HepG2 (cell line): ENCODE measurements at regions not wholly inside any gene's neighbourhood (a gene's known extent, or its start where the extent isn't known, plus 50 kb on each side); places are given as distances from the start of the nearest gene placed in this dataset.

ENCODE experiments used
- ETV5 ChIP-seq: IDR thresholded peaks from 2 replicates; pipeline ENCODE4 v1.6.1; 2018; ENCODE audit warnings: missing biosample characterization, missing genetic modification reagents, inconsistent platforms, borderline replicate concordance
- ISL2 ChIP-seq: sonication (generic); formaldehyde crosslinking; IDR thresholded peaks from 2 replicates; pipeline ENCODE4 v1.5.0; 2020; ENCODE audit warnings: missing genetic modification reagents
- MAFG ChIP-seq: sonication (generic); formaldehyde crosslinking; IDR thresholded peaks from 2 replicates; pipeline ENCODE4 v1.5.1; 2020; ENCODE audit warnings: mild to moderate bottlenecking, missing genetic modification reagents
- MIER3 ChIP-seq: IDR thresholded peaks from 2 replicates; pipeline ENCODE4 v1.6.1; 2016; ENCODE audit warnings: missing compliant biosample characterization, borderline replicate concordance
- NR2C2 ChIP-seq: sonication (generic); formaldehyde crosslinking; IDR thresholded peaks from 2 replicates; pipeline ENCODE4 v1.4.0; 2020; ENCODE audit warnings: missing genetic modification reagents, mild to moderate bottlenecking, moderate library complexity, borderline replicate concordance
- PHF8 ChIP-seq: sonication (generic); formaldehyde crosslinking; IDR thresholded peaks from 2 replicates; pipeline ENCODE4 v1.5.0; 2020; ENCODE audit warnings: missing genetic modification reagents
- USF2 ChIP-seq, 2 experiments: sonication (generic) in 1 of 2; formaldehyde crosslinking in 1 of 2; IDR thresholded peaks; 2 replicates each; pipeline versions ENCODE4 v1.5.1 to v1.6.1; 2011 to 2020; ENCODE audit warnings: borderline replicate concordance in 1 of 2, low read depth in 1 of 2, low read length in 1 of 2, mild to moderate bottlenecking in 1 of 2, missing genetic modification reagents in 1 of 2, moderate library complexity in 1 of 2
- ZMAT3 ChIP-seq: sonication (generic); formaldehyde crosslinking; conservative IDR thresholded peaks from 2 replicates; pipeline ENCODE4 v1.7.0; 2021; ENCODE audit warnings: missing genetic modification reagents
- ZNF160 ChIP-seq: sonication (generic); formaldehyde crosslinking; IDR thresholded peaks from 2 replicates; pipeline ENCODE4 v1.8.0; 2022; ENCODE audit warnings: mild to moderate bottlenecking, inconsistent platforms, missing genetic modification reagents
- ZNF414 ChIP-seq: sonication (generic); formaldehyde crosslinking; IDR thresholded peaks from 2 replicates; pipeline ENCODE4 v1.5.0; 2020; ENCODE audit warnings: missing genetic modification reagents
- ZNF749 ChIP-seq: sonication (generic); formaldehyde crosslinking; IDR thresholded peaks from 2 replicates; pipeline ENCODE4 v1.8.0; 2022; ENCODE audit warnings: mild to moderate bottlenecking, missing genetic modification reagents, moderate library complexity, borderline replicate concordance
- TF ChIP-seq, protein P1 (sequence below): sonication (generic); formaldehyde crosslinking; IDR thresholded peaks from 2 replicates; pipeline ENCODE4 v1.5.1; 2020; ENCODE audit warnings: missing genetic modification reagents, mild to moderate bottlenecking, borderline replicate concordance
- TF ChIP-seq, protein P2 (sequence below), 2 experiments: fragments of 450-650 bp in 1 of 2; sonication (generic) in 1 of 2; formaldehyde crosslinking; IDR thresholded peaks; 2 replicates each; pipeline versions ENCODE4 v1.5.0 to v1.8.0; 2020 to 2022; ENCODE audit warnings: mild to moderate bottlenecking in 1 of 2, missing genetic modification reagents in 1 of 2
- TF ChIP-seq, protein P3 (sequence below): sonication (generic); formaldehyde crosslinking; IDR thresholded peaks from 2 replicates; pipeline ENCODE4 v1.8.1; 2023; ENCODE audit warnings: mild to moderate bottlenecking, moderate library complexity, missing genetic modification reagents
- TF ChIP-seq, protein P4 (sequence below): sonication (generic); formaldehyde crosslinking; IDR thresholded peaks from 2 replicates; pipeline ENCODE4 v1.4.0; 2020; ENCODE audit warnings: missing genetic modification reagents, borderline replicate concordance

DNA sequence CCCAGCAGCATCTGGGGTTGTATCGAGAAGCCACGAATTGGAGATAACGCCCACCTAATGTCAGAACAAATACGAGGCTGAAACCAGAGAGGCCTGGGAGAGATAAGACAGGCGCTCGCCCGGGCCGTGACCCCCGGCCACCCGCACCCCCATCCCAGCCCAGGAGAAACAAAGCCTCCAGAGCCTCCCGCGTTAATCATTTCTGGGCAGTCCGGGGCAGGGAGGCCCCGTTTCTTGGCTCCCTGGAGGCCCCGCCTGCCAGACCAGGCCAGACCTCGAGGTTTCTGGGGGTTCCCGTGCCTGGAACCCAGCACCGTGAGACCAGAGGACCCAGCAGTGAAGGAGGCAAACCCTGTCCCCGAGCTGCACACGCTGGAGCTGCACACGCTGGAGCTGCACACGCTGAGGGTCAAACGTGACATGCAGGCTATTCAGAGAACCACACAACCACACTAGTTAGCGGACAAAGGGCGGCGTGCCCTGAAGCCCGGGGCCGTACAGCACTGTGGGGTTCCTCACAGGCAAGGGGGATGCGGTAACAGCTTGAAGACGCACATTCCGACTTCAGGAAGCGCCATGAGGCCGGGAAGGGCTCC, 53.4 kb downstream of the FOXL3 start (continued):
- TF ChIP-seq, protein P1, sequence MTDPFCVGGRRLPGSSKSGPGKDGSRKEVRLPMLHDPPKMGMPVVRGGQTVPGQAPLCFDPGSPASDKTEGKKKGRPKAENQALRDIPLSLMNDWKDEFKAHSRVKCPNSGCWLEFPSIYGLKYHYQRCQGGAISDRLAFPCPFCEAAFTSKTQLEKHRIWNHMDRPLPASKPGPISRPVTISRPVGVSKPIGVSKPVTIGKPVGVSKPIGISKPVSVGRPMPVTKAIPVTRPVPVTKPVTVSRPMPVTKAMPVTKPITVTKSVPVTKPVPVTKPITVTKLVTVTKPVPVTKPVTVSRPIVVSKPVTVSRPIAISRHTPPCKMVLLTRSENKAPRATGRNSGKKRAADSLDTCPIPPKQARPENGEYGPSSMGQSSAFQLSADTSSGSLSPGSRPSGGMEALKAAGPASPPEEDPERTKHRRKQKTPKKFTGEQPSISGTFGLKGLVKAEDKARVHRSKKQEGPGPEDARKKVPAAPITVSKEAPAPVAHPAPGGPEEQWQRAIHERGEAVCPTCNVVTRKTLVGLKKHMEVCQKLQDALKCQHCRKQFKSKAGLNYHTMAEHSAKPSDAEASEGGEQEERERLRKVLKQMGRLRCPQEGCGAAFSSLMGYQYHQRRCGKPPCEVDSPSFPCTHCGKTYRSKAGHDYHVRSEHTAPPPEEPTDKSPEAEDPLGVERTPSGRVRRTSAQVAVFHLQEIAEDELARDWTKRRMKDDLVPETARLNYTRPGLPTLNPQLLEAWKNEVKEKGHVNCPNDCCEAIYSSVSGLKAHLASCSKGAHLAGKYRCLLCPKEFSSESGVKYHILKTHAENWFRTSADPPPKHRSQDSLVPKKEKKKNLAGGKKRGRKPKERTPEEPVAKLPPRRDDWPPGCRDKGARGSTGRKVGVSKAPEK (CRISPR knock-in tag) = no peak
- TF ChIP-seq ZNF749 = 0 out of 2 replicates have a peak, but pooled peaks have one; percentile 29
- no peak for TF ChIP-seq ETV5 (CRISPR knock-in tag)
- peak; percentile 26; the same call in 1 of the 2 replicates for TF ChIP-seq PHF8 (CRISPR knock-in tag)
- no peak for TF ChIP-seq MAFG (CRISPR knock-in tag)
- TF ChIP-seq, protein P2, sequence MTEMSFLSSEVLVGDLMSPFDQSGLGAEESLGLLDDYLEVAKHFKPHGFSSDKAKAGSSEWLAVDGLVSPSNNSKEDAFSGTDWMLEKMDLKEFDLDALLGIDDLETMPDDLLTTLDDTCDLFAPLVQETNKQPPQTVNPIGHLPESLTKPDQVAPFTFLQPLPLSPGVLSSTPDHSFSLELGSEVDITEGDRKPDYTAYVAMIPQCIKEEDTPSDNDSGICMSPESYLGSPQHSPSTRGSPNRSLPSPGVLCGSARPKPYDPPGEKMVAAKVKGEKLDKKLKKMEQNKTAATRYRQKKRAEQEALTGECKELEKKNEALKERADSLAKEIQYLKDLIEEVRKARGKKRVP (CRISPR knock-in tag; IDR thresholded peaks at IDR 0.05) = no peak
- no peak for TF ChIP-seq USF2 (IDR thresholded peaks at IDR 0.05; ENCODE audit: low read depth, low read length)
- no peak for TF ChIP-seq USF2 (CRISPR knock-in tag; IDR thresholded peaks at IDR 0.05; ENCODE audit: borderline replicate concordance)
- TF ChIP-seq, protein P3, sequence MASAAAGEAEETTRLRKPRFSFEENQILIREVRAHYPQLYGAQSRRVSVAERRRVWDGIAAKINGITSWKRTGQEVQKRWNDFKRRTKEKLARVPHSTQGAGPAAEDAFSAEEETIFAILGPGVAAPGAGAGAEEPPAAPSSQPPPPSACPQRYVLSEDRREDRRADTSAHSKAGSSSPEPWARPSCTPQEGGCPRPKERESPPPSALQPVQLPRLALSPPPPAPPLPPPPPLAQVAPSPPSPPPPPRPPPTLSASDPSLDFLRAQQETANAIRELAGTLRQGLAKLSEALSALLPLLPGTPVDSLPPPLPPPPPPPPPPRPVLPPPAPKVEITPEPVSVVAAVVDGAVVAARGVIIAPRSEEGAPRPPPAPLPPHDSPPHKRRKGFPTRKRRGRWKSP (CRISPR knock-in tag) = 0 out of 2 replicates have a peak, but pooled peaks have one; percentile 14
- no peak for TF ChIP-seq MIER3 (CRISPR knock-in tag)
- no peak for TF ChIP-seq ZNF414 (CRISPR knock-in tag)
- no peak for TF ChIP-seq ZMAT3 (CRISPR knock-in tag)
- TF ChIP-seq ZNF160 (CRISPR knock-in tag) = no peak
- no peak for TF ChIP-seq ISL2
- TF ChIP-seq, protein P4, sequence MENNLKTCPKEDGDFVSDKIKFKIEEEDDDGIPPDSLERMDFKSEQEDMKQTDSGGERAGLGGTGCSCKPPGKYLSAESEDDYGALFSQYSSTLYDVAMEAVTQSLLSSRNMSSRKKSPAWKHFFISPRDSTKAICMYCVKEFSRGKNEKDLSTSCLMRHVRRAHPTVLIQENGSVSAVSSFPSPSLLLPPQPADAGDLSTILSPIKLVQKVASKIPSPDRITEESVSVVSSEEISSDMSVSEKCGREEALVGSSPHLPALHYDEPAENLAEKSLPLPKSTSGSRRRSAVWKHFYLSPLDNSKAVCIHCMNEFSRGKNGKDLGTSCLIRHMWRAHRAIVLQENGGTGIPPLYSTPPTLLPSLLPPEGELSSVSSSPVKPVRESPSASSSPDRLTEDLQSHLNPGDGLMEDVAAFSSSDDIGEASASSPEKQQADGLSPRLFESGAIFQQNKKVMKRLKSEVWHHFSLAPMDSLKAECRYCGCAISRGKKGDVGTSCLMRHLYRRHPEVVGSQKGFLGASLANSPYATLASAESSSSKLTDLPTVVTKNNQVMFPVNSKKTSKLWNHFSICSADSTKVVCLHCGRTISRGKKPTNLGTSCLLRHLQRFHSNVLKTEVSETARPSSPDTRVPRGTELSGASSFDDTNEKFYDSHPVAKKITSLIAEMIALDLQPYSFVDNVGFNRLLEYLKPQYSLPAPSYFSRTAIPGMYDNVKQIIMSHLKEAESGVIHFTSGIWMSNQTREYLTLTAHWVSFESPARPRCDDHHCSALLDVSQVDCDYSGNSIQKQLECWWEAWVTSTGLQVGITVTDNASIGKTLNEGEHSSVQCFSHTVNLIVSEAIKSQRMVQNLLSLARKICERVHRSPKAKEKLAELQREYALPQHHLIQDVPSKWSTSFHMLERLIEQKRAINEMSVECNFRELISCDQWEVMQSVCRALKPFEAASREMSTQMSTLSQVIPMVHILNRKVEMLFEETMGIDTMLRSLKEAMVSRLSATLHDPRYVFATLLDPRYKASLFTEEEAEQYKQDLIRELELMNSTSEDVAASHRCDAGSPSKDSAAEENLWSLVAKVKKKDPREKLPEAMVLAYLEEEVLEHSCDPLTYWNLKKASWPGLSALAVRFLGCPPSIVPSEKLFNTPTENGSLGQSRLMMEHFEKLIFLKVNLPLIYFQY = no peak
- no peak for TF ChIP-seq NR2C2 (CRISPR knock-in tag)
